Stimulated activated CD8-positive, alpha-beta memory T cell treated with anti-CD3 and anti-CD28 coated beads, Interleukin-12 subunit alpha, Interleukin-12 subunit beta, amount 100 ng/mL, for 4 hours (primary cell): ENCODE measurements at regions not wholly inside any gene's neighbourhood (a gene's known extent, or its start where the extent isn't known, plus 50 kb on each side); places are given as distances from the start of the nearest gene placed in this dataset.

Experiments used
- DNase-seq: peaks from one replicate; pipeline ENCODE4 v3.0.0-alpha.2; 2020; ENCODE audit warnings: low read depth

GRCh38 chr9:109830545-109830944 is 50.5 kb downstream of the PALM2AKAP2 start:
- no peak for DNase-seq

GRCh38 chr9:109831998-109832658 is 52.1 kb downstream of the PALM2AKAP2 start:
- DNase-seq: no peak

DNA sequence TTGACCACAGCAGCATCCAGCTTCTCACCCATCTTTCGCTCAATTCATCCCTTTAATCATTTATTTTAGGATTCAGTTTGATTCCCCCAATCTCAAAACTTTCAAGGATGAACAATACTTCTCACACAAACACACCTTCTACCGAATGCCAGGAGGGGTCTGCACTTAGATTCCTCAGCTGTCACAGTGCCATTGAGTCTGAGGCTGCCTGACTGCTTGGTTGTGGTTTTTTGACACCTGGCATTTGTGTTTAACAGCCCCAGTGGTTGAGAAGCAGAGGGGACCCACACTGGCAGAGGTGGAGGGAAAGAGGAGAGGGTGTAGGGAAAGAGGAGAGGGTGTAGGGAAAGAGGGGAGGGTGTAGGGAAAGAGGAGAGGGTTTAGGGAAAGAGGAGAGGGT is 54.9 kb downstream of the PALM2AKAP2 start:
- DNase-seq: no peak

- no peak for DNase-seq
Observed at GRCh38 chr9:109843641-109844040, 63.6 kb downstream of the PALM2AKAP2 start.

DNA sequence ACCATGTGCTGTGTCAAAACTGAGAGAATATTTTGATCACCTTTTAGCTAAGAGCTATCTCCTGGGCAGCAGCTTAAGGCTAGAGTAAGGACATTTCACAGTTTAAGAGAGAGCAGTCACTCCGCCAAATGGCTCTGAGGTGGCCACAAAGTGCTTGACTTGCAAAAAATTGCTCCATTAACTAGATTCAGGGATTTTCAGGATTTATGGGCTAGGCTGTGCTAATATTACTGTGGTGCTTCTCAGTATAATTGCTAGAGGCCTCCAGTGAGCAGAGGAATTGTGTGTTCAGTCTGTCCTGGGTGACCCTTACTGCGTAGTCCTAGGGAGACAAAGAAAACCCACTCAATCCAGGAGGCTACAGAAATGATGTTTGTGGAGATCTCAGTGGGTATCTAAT is 65.2 kb downstream of the PALM2AKAP2 start:
- no peak for DNase-seq

DNA sequence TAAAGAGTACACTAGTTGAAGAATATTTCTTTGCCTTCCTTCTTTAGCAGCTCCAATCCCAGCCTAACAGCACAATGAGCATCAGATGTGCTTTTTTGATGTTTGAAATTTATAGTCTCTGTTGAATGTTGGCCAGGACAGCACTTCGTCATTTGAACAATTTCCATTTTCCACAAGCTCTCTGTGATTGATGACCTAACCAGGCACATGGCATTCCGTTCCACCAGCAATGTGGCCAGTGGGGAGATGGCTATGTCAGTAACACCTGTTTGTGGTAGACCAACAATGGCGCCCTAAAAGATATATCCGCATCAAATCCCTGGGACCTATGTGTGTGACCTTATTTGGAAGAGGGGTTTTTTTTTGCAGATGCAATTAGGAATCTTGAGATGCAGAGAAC is 66.8 kb downstream of the PALM2AKAP2 start:
- DNase-seq: no peak

DNA sequence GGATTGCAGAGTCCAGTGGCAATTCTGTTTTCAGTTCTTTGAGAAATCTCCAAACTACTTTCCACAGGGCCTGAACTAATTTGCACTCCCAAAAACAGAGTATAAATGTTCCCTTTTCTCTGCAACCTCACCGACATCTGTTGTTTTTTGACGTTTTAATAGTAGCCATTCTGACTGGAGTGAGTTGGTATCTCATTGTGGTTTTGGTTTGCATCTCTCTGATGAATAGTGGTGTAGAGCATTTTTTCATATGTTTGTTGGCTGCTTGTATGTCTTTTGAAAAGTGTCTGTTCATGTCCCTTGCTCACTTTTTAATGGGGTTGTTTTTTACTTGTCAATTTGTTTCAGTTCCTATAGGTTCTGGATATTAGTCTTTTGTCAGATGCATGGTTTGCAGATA is 72.6 kb downstream of the PALM2AKAP2 start:
- no peak for DNase-seq

DNA sequence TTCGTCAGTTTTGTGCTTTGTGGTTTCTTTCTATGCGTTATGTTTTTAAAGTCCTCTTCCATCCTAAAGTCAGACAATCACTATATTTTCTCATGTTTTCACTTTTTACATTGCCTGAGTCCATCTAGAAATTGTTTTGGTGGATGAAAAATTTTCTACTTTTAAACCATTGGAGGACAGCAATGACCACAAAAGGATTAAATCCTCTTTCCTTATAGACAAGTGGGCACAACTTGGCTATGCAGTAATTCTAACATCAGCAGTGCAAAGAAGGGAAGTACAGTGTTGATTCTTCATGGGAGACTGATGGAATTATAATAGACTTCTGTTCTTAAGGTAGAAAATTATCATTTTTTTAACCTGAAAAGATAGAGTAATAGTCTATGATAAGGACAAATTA is 75.5 kb downstream of the PALM2AKAP2 start:
- DNase-seq: no peak

- DNase-seq: no peak
Observed at GRCh38 chr9:109856785-109857184, 76.8 kb downstream of the PALM2AKAP2 start.

- DNase-seq: no peak
Observed at GRCh38 chr9:109857336-109857735, 77.3 kb downstream of the PALM2AKAP2 start.

- DNase-seq: no peak
Observed at GRCh38 chr9:109859447-109859846, 79.4 kb downstream of the PALM2AKAP2 start.

DNA sequence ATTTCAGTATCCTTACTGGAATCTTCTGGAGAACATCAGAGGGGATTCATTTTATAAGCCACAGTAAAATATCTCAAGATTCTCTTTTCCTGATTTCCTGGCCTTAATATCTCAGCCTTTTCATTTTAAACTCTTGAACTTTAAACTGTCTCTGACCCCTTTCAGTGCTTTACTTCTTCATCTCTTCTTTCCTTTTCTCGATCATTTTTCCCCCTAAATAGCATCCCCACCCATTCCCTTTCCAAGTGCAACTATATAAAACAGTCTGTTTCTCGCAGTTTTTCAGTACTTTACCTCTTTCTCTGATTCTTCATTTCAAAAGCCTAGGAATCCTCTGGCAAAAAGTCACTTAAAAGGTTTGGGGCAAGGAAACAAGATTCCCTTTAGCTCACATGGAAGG is 80.5 kb downstream of the PALM2AKAP2 start:
- no peak for DNase-seq

GRCh38 chr9:109861499-109861898 is 81.5 kb downstream of the PALM2AKAP2 start:
- no peak for DNase-seq

DNA sequence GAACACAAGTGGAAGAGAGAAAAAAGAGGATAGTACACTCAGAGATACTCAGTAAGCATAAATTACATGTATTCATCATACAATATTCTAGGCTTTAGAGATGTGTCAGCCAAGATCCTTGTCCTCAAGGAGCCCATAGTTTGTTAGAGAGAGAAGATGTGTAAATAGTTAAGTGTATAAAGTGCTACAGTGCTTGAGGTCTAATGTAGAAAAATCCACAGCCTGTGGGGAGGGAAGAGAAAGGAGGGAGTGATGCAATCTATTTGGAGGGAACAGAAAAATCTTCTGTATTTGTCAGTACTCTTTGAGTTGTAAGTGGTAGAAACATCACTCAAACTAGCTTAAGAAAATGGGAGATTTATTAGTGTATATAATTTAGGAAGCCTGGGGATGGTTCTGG is 81.9 kb downstream of the PALM2AKAP2 start:
- no peak for DNase-seq

DNA sequence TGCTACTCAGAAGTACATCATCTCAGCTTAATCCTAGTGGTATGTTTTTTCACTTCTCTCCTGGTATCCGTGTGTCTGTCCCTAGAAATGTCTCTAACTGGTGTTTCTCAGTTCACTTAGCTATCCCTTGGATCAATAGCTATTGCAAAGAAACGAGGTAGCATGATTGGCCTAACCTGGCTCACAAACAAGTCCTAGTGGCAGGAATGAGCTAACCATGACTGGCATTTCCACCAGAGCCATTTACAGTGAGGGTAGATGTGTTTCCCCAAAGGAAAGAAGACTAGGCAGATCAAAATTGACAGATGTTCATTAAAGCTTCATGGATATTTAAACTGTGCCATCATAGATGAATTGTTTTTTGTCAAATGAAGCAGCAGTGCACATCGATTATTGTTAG is 82.5 kb downstream of the PALM2AKAP2 start:
- no peak for DNase-seq

DNA sequence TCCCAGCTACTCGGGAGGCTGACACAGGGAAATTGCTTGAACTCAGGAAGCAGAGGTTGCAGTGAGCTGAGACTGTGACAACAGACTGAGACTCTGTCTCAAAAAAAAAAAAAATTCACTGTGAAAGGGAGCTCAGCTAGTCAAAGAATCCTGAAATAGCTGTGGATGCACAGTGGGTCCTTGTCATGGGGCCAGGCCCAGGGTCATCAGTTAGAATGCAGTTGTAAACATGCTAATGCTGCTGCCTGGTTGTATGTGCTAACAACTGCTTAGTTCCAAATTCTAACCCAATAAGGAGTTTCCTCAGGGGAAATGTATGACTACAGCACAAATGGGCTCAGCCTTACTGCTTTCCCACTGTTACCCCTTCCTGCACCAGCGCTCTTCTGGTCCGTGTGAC is 84.0 kb downstream of the PALM2AKAP2 start:
- DNase-seq: no peak

DNA sequence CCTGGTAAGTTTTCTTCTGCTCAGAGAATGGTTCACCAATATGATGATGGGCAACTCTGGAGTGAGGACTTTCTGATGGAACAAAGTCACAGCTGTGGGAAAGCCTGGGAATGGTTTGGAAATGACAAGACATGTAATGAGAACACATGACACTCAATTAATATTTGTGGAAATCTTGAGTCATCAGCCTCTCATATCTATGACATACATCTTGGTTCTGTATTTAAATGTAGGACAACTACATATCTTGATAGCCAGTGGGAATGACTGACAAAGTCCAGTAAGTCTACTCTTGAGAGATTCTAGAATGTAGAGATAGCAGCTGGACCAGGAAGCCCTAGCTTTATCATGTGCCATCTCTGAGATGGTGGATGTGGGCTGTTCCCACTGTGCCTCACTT is 85.5 kb downstream of the PALM2AKAP2 start:
- DNase-seq: no peak

GRCh38 chr9:109868207-109868606 is 88.2 kb downstream of the PALM2AKAP2 start:
- DNase-seq: no peak

- no peak for DNase-seq
Observed at GRCh38 chr9:109868722-109869121, 88.7 kb downstream of the PALM2AKAP2 start.

DNA sequence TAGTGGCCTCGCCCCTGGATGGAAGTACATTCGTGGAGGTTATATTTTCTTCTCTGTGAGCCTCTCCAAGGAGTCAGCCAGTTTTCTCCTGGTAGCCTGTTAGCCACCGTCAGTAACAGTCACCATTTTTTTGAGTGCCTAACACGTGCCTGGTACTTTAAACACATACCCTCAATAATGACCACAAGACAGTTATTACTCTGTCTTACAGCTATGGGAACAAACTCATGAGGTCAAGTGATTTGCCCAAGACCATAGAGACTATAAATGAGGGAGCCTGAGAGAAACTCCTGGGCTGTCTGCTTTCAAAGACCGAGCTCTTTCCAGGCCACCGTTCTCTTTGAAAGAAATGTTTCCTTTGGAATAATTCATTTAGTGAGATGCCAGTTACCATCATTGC is 90.4 kb downstream of the PALM2AKAP2 start:
- no peak for DNase-seq

DNA sequence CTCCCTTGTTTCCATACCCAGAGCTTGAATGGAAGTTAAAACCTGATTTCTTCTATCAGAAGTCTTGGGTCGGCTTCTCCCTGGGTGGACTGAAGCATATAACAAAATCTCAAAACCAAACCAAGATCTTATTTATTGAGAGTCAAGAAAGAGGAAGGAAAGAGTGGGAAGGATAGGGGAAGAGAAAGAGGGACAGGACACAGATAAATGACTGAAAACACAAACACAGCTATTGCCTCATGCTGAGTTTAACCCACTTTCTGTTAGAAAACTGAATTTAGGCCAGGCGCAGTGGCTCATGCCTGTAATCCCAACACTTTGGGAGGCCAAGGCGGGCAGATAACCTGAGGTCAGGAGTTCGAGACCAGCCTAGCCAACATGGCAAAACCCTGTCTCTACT is 92.9 kb downstream of the PALM2AKAP2 start:
- no peak for DNase-seq

DNA sequence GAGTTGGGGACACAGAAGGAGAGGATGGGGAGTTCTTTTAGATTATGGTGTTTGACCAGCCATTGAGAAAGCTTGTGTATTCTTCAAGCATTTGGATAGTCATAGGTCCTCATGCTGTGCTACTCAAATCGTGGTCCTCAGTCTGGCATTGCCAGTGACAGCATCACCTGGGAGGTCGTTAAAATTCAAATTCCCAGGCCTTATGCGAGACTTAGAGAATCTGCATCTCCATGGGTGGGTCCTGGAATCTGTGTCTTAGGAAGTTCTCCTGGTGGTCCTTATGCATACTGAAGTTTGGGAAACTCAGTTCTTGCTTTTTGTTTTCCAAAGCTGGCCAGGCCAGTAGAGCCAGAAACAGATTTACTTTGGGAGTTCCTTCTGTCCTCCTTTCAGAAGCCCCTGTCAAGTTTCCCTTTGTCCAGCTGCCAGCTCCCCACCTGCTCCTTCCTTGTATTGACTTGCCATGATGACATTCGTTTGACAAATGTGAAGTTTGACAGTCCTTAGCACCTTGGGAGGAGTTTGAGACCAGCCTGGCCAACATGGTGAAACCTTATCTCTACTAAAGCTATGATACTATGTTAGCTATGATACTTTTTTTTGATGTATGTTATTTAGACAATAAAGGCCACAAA is 95.6 kb downstream of the PALM2AKAP2 start:
- DNase-seq: no peak

- DNase-seq: no peak
Observed at GRCh38 chr9:109880276-109881169, 100.5 kb downstream of the PALM2AKAP2 start.
